WTC11 (cell line): ENCODE measurements at regions not wholly inside any gene's neighbourhood (a gene's known extent, or its start where the extent isn't known, plus 50 kb on each side); places are given as distances from the start of the nearest gene placed in this dataset.

Experiments
- ATAC-seq: fragments of 200-7000 bp; cut with Tn5 transposase; 2 replicates; pipeline ENCODE4 v1.10.0; 2021; ENCODE audit warnings: mild to moderate bottlenecking, moderate library complexity
- CTCF ChIA-PET: fragments of 300-600 bp; sonication (Branson Sonifier 250); formaldehyde crosslinking; loops from one replicate; lab custom pipeline; 2021; ENCODE audit warnings: antibody characterized with exemption; lab: Charles Lee
- POLR2A ChIA-PET: fragments of 350-600 bp; sonication (Branson Sonifier 250); formaldehyde crosslinking; loops from one replicate; lab custom pipeline; 2021; ENCODE audit warnings: antibody characterized with exemption; lab: Charles Lee
- DNase-seq: peaks from one replicate; pipeline ENCODE4 v3.0.0; 2021; ENCODE audit warnings: low spot score
- H3K27ac Mint-ChIP-seq: 2 replicates; pipeline ENCODE4 v1.8.0; 2021; ENCODE audit warnings: mixed read lengths
- H3K27me3 Mint-ChIP-seq: 2 replicates; pipeline ENCODE4 v1.8.0; 2021; ENCODE audit warnings: low read depth, mild to moderate bottlenecking, moderate library complexity, mixed read lengths
- H3K36me3 Mint-ChIP-seq: 2 replicates; pipeline ENCODE4 v1.8.0; 2021; ENCODE audit warnings: mixed read lengths
- H3K4me1 Mint-ChIP-seq: 2 replicates; pipeline ENCODE4 v1.8.0; 2022; ENCODE audit warnings: mixed read lengths
- H3K4me3 Mint-ChIP-seq: 2 replicates; pipeline ENCODE4 v1.8.0; 2021; ENCODE audit warnings: mild to moderate bottlenecking, moderate library complexity, mixed read lengths
- H3K9me3 Mint-ChIP-seq: 2 replicates; pipeline ENCODE4 v1.8.0; 2021; ENCODE audit warnings: mixed read lengths
- AFF4 ChIP-seq: sonication (generic); formaldehyde crosslinking; IDR thresholded peaks from 2 replicates; pipeline ENCODE4 v1.8.1; 2023; ENCODE audit warnings: mild to moderate bottlenecking, missing genetic modification reagents, borderline replicate concordance
- E2F1 ChIP-seq: sonication (generic); formaldehyde crosslinking; IDR thresholded peaks from 2 replicates; pipeline ENCODE4 v1.8.0; 2022; ENCODE audit warnings: mild to moderate bottlenecking, missing genetic modification reagents
- ELF4 ChIP-seq: sonication (generic); formaldehyde crosslinking; IDR thresholded peaks from 2 replicates; pipeline ENCODE4 v1.8.1; 2022; ENCODE audit warnings: low read depth, mild to moderate bottlenecking, moderate library complexity, missing genetic modification reagents
- JAZF1 ChIP-seq: fragments of 250-450 bp; sonication (Bioruptor Pico); IDR thresholded peaks from 2 replicates; pipeline ENCODE4 v1.9.0; 2021; ENCODE audit warnings: moderate library complexity, mild to moderate bottlenecking, inconsistent platforms
- MXD4 ChIP-seq: fragments of 250-450 bp; sonication (Bioruptor Pico); IDR thresholded peaks from 2 replicates; pipeline ENCODE4 v1.8.0; 2021; ENCODE audit warnings: mild to moderate bottlenecking, moderate library complexity, borderline replicate concordance
- NFYB ChIP-seq: sonication (generic); formaldehyde crosslinking; conservative IDR thresholded peaks from 2 replicates; pipeline ENCODE4 v1.8.0; 2022; ENCODE audit warnings: low read depth, missing genetic modification reagents
- ZNF121 ChIP-seq: sonication (generic); formaldehyde crosslinking; IDR thresholded peaks from 2 replicates; pipeline ENCODE4 v1.8.0; 2023; ENCODE audit warnings: missing genetic modification reagents
- ZNF396 ChIP-seq: fragments of 250-450 bp; sonication (Bioruptor Pico); IDR thresholded peaks from 2 replicates; pipeline ENCODE4 v1.8.0; 2021; ENCODE audit warnings: mild to moderate bottlenecking, moderate library complexity, borderline replicate concordance
- ZNF423 ChIP-seq: fragments of 250-450 bp; sonication (Bioruptor Pico); IDR thresholded peaks from 2 replicates; pipeline ENCODE4 v2.1.2; 2022; ENCODE audit warnings: mild to moderate bottlenecking, moderate library complexity
- ZNF425 ChIP-seq: fragments of 250-450 bp; sonication (Bioruptor Pico); conservative IDR thresholded peaks from 2 replicates; pipeline ENCODE4 v1.9.0; 2021; ENCODE audit warnings: mild to moderate bottlenecking
- ZNF512 ChIP-seq: sonication (generic); formaldehyde crosslinking; IDR thresholded peaks from 2 replicates; pipeline ENCODE4 v1.8.1; 2022; ENCODE audit warnings: missing genetic modification reagents, borderline replicate concordance
- TF ChIP-seq, protein P1 (sequence below): sonication (generic); formaldehyde crosslinking; IDR thresholded peaks from 2 replicates; pipeline ENCODE4 v1.8.0; 2023; ENCODE audit warnings: missing genetic modification reagents, mild to moderate bottlenecking, borderline replicate concordance
- TF ChIP-seq, protein P2 (sequence below): sonication (generic); formaldehyde crosslinking; IDR thresholded peaks from 2 replicates; pipeline ENCODE4 v1.8.0; 2022; ENCODE audit warnings: mild to moderate bottlenecking, missing genetic modification reagents

DNA sequence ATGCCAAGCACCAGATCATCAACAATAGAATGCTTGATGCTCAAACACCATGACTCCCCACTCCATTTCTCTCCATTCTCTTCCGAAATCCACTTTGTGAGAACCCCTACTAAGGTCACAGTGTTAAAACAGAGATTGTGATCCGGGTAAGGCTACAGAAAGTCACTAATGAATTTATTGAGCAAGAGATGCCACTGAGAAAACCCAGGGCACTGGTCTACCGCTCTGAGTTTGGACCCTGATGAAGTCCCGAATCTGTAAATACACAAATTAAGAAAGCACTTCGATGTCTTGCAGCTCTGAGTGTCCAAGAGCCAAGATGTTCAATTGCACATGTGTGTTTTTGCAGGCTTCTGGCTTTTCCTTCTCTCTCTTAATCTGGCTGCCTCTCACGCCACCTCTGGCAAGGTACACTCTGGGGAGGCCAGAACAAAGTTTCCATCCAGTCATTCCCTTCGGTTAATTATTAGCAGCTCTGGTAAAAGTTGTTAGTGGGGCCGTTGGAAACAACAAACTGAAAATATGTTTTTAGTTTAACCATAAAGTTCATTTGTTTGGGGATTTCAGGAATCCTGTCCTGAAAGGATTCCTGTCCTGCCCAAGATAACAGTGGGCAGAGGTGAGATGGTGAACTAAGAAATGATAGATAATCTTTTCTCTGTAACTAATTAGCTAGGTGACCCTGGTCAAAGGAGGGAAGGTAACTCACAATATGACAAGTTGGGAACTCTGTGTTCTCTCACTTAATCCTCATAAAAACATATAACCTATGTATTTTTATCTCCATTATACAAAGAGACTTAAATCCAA, 75.4 kb downstream of the BTG1 start:
- TF ChIP-seq ZNF425 (CRISPR knock-in tag), result no peak
- TF ChIP-seq NFYB, result no peak
- TF ChIP-seq, protein P1, sequence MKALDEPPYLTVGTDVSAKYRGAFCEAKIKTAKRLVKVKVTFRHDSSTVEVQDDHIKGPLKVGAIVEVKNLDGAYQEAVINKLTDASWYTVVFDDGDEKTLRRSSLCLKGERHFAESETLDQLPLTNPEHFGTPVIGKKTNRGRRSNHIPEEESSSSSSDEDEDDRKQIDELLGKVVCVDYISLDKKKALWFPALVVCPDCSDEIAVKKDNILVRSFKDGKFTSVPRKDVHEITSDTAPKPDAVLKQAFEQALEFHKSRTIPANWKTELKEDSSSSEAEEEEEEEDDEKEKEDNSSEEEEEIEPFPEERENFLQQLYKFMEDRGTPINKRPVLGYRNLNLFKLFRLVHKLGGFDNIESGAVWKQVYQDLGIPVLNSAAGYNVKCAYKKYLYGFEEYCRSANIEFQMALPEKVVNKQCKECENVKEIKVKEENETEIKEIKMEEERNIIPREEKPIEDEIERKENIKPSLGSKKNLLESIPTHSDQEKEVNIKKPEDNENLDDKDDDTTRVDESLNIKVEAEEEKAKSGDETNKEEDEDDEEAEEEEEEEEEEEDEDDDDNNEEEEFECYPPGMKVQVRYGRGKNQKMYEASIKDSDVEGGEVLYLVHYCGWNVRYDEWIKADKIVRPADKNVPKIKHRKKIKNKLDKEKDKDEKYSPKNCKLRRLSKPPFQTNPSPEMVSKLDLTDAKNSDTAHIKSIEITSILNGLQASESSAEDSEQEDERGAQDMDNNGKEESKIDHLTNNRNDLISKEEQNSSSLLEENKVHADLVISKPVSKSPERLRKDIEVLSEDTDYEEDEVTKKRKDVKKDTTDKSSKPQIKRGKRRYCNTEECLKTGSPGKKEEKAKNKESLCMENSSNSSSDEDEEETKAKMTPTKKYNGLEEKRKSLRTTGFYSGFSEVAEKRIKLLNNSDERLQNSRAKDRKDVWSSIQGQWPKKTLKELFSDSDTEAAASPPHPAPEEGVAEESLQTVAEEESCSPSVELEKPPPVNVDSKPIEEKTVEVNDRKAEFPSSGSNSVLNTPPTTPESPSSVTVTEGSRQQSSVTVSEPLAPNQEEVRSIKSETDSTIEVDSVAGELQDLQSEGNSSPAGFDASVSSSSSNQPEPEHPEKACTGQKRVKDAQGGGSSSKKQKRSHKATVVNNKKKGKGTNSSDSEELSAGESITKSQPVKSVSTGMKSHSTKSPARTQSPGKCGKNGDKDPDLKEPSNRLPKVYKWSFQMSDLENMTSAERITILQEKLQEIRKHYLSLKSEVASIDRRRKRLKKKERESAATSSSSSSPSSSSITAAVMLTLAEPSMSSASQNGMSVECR (CRISPR knock-in tag), result no peak
- TF ChIP-seq ZNF423 (CRISPR knock-in tag), result no peak
- no peak for TF ChIP-seq JAZF1 (CRISPR knock-in tag)
- no peak for TF ChIP-seq E2F1 (CRISPR knock-in tag)
- TF ChIP-seq ZNF396 (CRISPR knock-in tag), result no peak
- no peak for TF ChIP-seq ZNF121 (CRISPR knock-in tag)
- no peak for TF ChIP-seq MXD4 (CRISPR knock-in tag)
- TF ChIP-seq, protein P2, sequence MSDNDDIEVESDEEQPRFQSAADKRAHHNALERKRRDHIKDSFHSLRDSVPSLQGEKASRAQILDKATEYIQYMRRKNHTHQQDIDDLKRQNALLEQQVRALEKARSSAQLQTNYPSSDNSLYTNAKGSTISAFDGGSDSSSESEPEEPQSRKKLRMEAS (CRISPR knock-in tag), result no peak
- no peak for TF ChIP-seq ZNF512 (CRISPR knock-in tag)
- no peak for TF ChIP-seq AFF4 (CRISPR knock-in tag)
- no peak for TF ChIP-seq ELF4 (CRISPR knock-in tag)
- peaks cover 7% of the 10 kb centered on the region for H3K4me1 Mint-ChIP-seq
- H3K36me3 Mint-ChIP-seq, result no peaks in the 10 kb centered on the region
- ATAC-seq (no peak), DNase-seq (no peak)
- no peaks in the 10 kb centered on the region for H3K27me3 Mint-ChIP-seq
- no peak overlapping the region for H3K4me3 Mint-ChIP-seq
- no peaks in the 10 kb centered on the region; the same call in 1 of the 2 replicates for H3K9me3 Mint-ChIP-seq
- POLR2A ChIA-PET, result no interaction called here
- no peak overlapping the region for H3K27ac Mint-ChIP-seq
- CTCF ChIA-PET, result no interaction called here
